Peyer's patch (tissue), 4 donors: ENCODE measurements at regions not wholly inside any gene's neighbourhood (a gene's known extent, or its start where the extent isn't known, plus 50 kb on each side); places are given as distances from the start of the nearest gene placed in this dataset.

Source experiments
- DNase-seq, 3 donors: peaks; one replicate each; pipeline ENCODE4 v3.0.0-alpha.2; 2017 to 2019
- H3K27ac ChIP-seq, 4 donors: fragments of 200-600 bp; sonication (generic); one replicate each; pipeline ENCODE4 v1.5.1; 2016 to 2019
- H3K27me3 ChIP-seq, 2 donors: fragments of 200-600 bp; sonication (generic); one replicate each; pipeline ENCODE4 v1.5.1; 2019
- H3K36me3 ChIP-seq, 3 donors: fragments of 200-600 bp; sonication (generic); one replicate each; pipeline ENCODE4 v1.5.1; 2016 to 2019
- H3K4me1 ChIP-seq, 4 donors: fragments of 200-600 bp; sonication (generic); one replicate each; pipeline ENCODE4 v1.5.1; 2016 to 2019
- H3K4me3 ChIP-seq, 4 donors: fragments of 200-600 bp; sonication (generic); 1 replicate in 3 of 4; 2 replicates in 1 of 4; pipeline ENCODE4 v1.5.1; 2016 to 2019; ENCODE audit warnings: mild to moderate bottlenecking in 1 of 4
- H3K9me3 ChIP-seq, 4 donors: fragments of 200-600 bp; sonication (generic); one replicate each; pipeline ENCODE4 v1.5.1; 2016 to 2019; ENCODE audit warnings: mild to moderate bottlenecking in 1 of 4
- POLR2A ChIP-seq, 2 donors: fragments of 450-650 bp; IDR thresholded peaks; one replicate each; pipeline ENCODE4 v1.5.1; 2017; ENCODE audit warnings: antibody characterized with exemption in 2 of 2, mild to moderate bottlenecking in 2 of 2, moderate library complexity in 2 of 2
- TF ChIP-seq, protein P1 (sequence below), 6 experiments: fragments of 450-650 bp in 4 of 6; fragments of 200-600 bp in 2 of 6; sonication (generic) in 1 of 6; IDR thresholded peaks; one replicate each; pipeline ENCODE4 v1.5.1; 2017 to 2019; ENCODE audit warnings: antibody characterized with exemption in 6 of 6, mild to moderate bottlenecking in 3 of 6, moderate library complexity in 1 of 6

DNA sequence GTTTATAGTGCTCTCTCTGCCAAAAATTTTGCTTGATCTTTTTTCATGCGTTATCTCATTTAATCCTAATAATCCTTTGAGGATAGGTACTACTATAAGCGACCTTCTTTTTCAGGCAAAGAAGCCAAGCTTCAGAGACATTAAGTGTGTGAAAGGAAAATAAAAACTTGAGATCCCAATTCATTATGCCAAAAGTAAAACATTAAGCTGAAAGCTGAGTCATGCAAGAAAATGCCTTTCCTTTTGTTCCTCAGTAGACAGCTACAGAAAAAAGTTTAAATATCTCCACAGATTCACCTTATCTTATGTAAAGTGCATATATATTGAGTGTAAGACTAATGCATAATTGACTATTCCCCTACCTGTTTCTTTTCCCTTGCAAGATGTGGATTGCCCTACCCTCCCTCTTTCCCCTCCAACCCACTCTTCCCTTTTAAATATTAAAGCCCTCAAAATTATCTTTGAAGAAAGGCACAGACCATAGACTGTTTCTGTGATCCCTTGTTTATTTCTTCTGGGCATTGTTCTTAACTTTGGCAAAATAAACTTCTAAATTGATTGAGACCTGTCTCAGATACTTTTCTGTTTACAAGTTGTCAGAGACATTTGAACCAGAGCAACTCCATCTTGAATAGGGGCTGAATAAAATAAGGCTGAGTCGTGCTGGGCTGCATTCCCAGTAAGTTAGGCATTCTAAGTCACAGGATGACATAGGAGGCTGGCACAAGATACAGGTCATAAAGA, 1139.9 kb upstream of the LRRN3 start:
- H3K36me3 ChIP-seq: no peaks in the 10 kb centered on the region
- H3K4me1 ChIP-seq: no peaks in the 10 kb centered on the region
- H3K27ac ChIP-seq: no peak overlapping the region
- H3K27me3 ChIP-seq: no peaks in the 10 kb centered on the region
- no peaks in the 10 kb centered on the region for H3K9me3 ChIP-seq
- no peak overlapping the region for H3K4me3 ChIP-seq
- TF ChIP-seq, protein P1, sequence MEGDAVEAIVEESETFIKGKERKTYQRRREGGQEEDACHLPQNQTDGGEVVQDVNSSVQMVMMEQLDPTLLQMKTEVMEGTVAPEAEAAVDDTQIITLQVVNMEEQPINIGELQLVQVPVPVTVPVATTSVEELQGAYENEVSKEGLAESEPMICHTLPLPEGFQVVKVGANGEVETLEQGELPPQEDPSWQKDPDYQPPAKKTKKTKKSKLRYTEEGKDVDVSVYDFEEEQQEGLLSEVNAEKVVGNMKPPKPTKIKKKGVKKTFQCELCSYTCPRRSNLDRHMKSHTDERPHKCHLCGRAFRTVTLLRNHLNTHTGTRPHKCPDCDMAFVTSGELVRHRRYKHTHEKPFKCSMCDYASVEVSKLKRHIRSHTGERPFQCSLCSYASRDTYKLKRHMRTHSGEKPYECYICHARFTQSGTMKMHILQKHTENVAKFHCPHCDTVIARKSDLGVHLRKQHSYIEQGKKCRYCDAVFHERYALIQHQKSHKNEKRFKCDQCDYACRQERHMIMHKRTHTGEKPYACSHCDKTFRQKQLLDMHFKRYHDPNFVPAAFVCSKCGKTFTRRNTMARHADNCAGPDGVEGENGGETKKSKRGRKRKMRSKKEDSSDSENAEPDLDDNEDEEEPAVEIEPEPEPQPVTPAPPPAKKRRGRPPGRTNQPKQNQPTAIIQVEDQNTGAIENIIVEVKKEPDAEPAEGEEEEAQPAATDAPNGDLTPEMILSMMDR (IDR thresholded peaks at IDR 0.05): no peak
- TF ChIP-seq POLR2A (IDR thresholded peaks at IDR 0.05): no peak
- no peak for DNase-seq

DNA sequence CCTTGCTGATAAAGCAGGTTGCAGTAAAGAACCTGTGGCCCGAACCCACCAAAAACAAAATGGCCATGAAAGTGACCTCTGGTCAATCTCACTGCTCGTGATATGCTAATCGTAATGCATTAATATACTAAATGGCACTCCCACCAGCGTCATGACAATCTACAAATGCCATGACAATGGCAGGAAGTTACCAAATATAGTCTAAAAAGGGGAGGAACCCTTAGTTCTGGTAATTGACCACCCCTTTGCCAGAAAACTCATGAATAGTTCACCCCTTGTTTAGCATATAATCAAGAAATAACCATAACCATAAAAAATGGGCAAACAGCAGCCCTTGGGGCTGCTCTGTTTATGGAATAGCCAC, 1139.4 kb upstream of the LRRN3 start:
- Histone ChIP-seq H3K4me1 (no peaks in the 10 kb centered on the region), H3K4me3 (no peak overlapping the region), H3K27ac (no peak overlapping the region), H3K27me3 (no peaks in the 10 kb centered on the region), H3K9me3 (no peaks in the 10 kb centered on the region), H3K36me3 (no peaks in the 10 kb centered on the region)
- no peak for TF ChIP-seq POLR2A (IDR thresholded peaks at IDR 0.05)
- TF ChIP-seq, protein P1 (IDR thresholded peaks at IDR 0.05): no peak
- no peak for DNase-seq

- no peak for TF ChIP-seq POLR2A (IDR thresholded peaks at IDR 0.05)
- TF ChIP-seq, protein P1 (IDR thresholded peaks at IDR 0.05): no peak
- Histone ChIP-seq H3K27ac (no peak overlapping the region), H3K4me1 (no peaks in the 10 kb centered on the region), H3K9me3 (no peaks in the 10 kb centered on the region), H3K27me3 (no peaks in the 10 kb centered on the region), H3K4me3 (no peak overlapping the region), H3K36me3 (no peaks in the 10 kb centered on the region)
- DNase-seq: no peak
These were observed 1134.9 kb upstream of the LRRN3 start for GRCh38 chr7:109955986-109956385.

GRCh38 chr7:109956916-109957315, 1134.0 kb upstream of the LRRN3 start:
- TF ChIP-seq, protein P1 (IDR thresholded peaks at IDR 0.05): no peak
- no peak for TF ChIP-seq POLR2A (IDR thresholded peaks at IDR 0.05)
- Histone ChIP-seq H3K4me3 (no peak overlapping the region), H3K4me1 (no peaks in the 10 kb centered on the region), H3K27me3 (no peaks in the 10 kb centered on the region), H3K27ac (no peak overlapping the region), H3K9me3 (no peaks in the 10 kb centered on the region), H3K36me3 (no peaks in the 10 kb centered on the region)
- DNase-seq: no peak

GRCh38 chr7:109963741-109964140, 1127.2 kb upstream of the LRRN3 start:
- DNase-seq: no peak
- Histone ChIP-seq H3K4me3 (no peak overlapping the region), H3K9me3 (no peaks in the 10 kb centered on the region), H3K27ac (no peak overlapping the region), H3K36me3 (no peaks in the 10 kb centered on the region), H3K27me3 (no peaks in the 10 kb centered on the region), H3K4me1 (no peaks in the 10 kb centered on the region)
- TF ChIP-seq, protein P1 (IDR thresholded peaks at IDR 0.05): no peak
- TF ChIP-seq POLR2A (IDR thresholded peaks at IDR 0.05): no peak

- no peak for DNase-seq
- no peaks in the 10 kb centered on the region for H3K4me1 ChIP-seq
These were observed 1126.1 kb upstream of the LRRN3 start for GRCh38 chr7:109964780-109965179.

More at GRCh38 chr7:109964780-109965179, 1126.1 kb upstream of the LRRN3 start:
- no peak overlapping the region for H3K27ac ChIP-seq
- TF ChIP-seq POLR2A (IDR thresholded peaks at IDR 0.05): no peak
- TF ChIP-seq, protein P1 (IDR thresholded peaks at IDR 0.05): no peak
- no peaks in the 10 kb centered on the region for H3K9me3 ChIP-seq
- H3K4me3 ChIP-seq: no peak overlapping the region
- no peaks in the 10 kb centered on the region for H3K36me3 ChIP-seq
- no peaks in the 10 kb centered on the region for H3K27me3 ChIP-seq
